HCT116 (cell line): ENCODE measurements at regions not wholly inside any gene's neighbourhood (a gene's known extent, or its start where the extent isn't known, plus 50 kb on each side); places are given as distances from the start of the nearest gene placed in this dataset.

Experiments
- ATAC-seq: fragments of 200-7000 bp; cut with Tn5 transposase; 2 replicates; pipeline ENCODE4 v1.9.1; 2020; ENCODE audit warnings: mild to moderate bottlenecking, moderate library complexity
- BruUV-seq: library from RNA; stranded (reverse); fragments of 400-500 nt; replicated peaks from 2 replicates; lab custom pipeline; 2021; lab: Mats Ljungman, UMichigan
- CTCF ChIA-PET: fragments of 300-600 bp; sonication (Branson Sonifier 250); formaldehyde crosslinking; loops from one replicate; lab custom pipeline; 2021; ENCODE audit warnings: antibody characterized with exemption; lab: Charles Lee
- POLR2A ChIA-PET: fragments of 300-600, 350-600 bp; sonication (Branson Sonifier 250); formaldehyde crosslinking; loops from one replicate; lab custom pipeline; 2021; ENCODE audit warnings: antibody characterized with exemption; lab: Charles Lee
- RAD21 ChIA-PET, 2 experiments: fragments of 300-600 bp; sonication (Branson Sonifier 250); formaldehyde crosslinking; loops; one replicate each; lab custom pipeline; 2023; ENCODE audit warnings: low total read pairs in 2 of 2; ENCODE audit not compliant: uncharacterized antibody in 2 of 2, unreplicated experiment in 2 of 2, low non-redundant PET in 1 of 2; lab: Charles Lee
- DNase-seq: peaks from one replicate; pipeline ENCODE4 v3.0.0-alpha.2; 2010; ENCODE audit warnings: low read depth, low spot score
- H2AFZ ChIP-seq: fragments of 200-600 bp; shearing (Covaris generic), sonication (generic); 2 replicates; pipeline ENCODE4 v1.6.1; 2017; ENCODE audit warnings: low read depth, mixed run types, mixed read lengths, antibody characterized with exemption, low read length; ENCODE audit not compliant: poor library complexity, severe bottlenecking
- H3K27ac ChIP-seq: 2 replicates; pipeline ENCODE4 v1.5.1; 2012; ENCODE audit warnings: low read depth, low read length
- H3K27me3 ChIP-seq: fragments of 200-600 bp; sonication (generic); 2 replicates; pipeline ENCODE4 v1.6.1; 2016; ENCODE audit warnings: mixed run types, low read length, mixed read lengths; ENCODE audit not compliant: insufficient read depth
- H3K36me3 ChIP-seq, 2 experiments: fragments of 200-500 bp in 1 of 2; fragments of 200-600 bp in 1 of 2; sonication (Bioruptor generic) in 1 of 2; sonication (generic) in 1 of 2; 2 replicates each; pipeline versions ENCODE4 v1.5.1 to v1.6.1; 2014 to 2016; ENCODE audit warnings: low read length in 2 of 2, inconsistent platforms in 1 of 2, mixed read lengths in 1 of 2, mixed run types in 1 of 2; ENCODE audit not compliant: insufficient read depth in 2 of 2, control insufficient read depth in 1 of 2
- H3K4me1 ChIP-seq, 2 experiments: fragments of 200-600 bp in 1 of 2; sonication (generic) in 1 of 2; 2 replicates each; pipeline versions ENCODE4 v1.5.1 to v1.6.1; 2012 to 2017; ENCODE audit warnings: low read length in 2 of 2, inconsistent platforms in 1 of 2, mild to moderate bottlenecking in 1 of 2, mixed read lengths in 1 of 2, mixed run types in 1 of 2, moderate library complexity in 1 of 2; ENCODE audit not compliant: insufficient read depth in 2 of 2, control insufficient read depth in 1 of 2
- H3K4me2 ChIP-seq: fragments of 200-600 bp; sonication (generic); 2 replicates; pipeline ENCODE4 v1.6.1; 2017; ENCODE audit warnings: mixed run types, low read length, mixed read lengths
- H3K4me3 ChIP-seq, 2 experiments: fragments of 200-600 bp in 1 of 2; sonication (generic) in 1 of 2; replicated peaks in 1 of 2; 2 replicates each; pipeline ENCODE4 v1.5.1; 2011 to 2016; ENCODE audit warnings: low read length in 2 of 2, control low read depth in 1 of 2, low read depth in 1 of 2, mild to moderate bottlenecking in 1 of 2, mixed read lengths in 1 of 2, mixed run types in 1 of 2
- H3K79me2 ChIP-seq: fragments of 200-600 bp; sonication (generic); 2 replicates; pipeline ENCODE4 v1.6.1; 2017; ENCODE audit warnings: mild to moderate bottlenecking, mixed run types, low read length, moderate library complexity, mixed read lengths; ENCODE audit not compliant: insufficient read depth
- H3K9ac ChIP-seq: fragments of 200-600 bp; sonication (generic); 2 replicates; pipeline ENCODE4 v1.6.1; 2016; ENCODE audit warnings: low read length, mixed read lengths
- H3K9me2 ChIP-seq: fragments of 200-600 bp; sonication (generic), shearing (Covaris generic); 2 replicates; pipeline ENCODE4 v1.6.1; 2017; ENCODE audit warnings: mixed run types, mild to moderate bottlenecking, moderate library complexity; ENCODE audit not compliant: insufficient read depth
- H3K9me3 ChIP-seq, 2 experiments: fragments of 200-500 bp in 1 of 2; fragments of 200-600 bp in 1 of 2; sonication (Bioruptor generic) in 1 of 2; sonication (generic) in 1 of 2; 2 replicates each; pipeline ENCODE4 v1.6.1; 2014 to 2017; ENCODE audit warnings: low read length in 2 of 2, mixed read lengths in 2 of 2, inconsistent platforms in 1 of 2, low read depth in 1 of 2, mild to moderate bottlenecking in 1 of 2, mixed run types in 1 of 2, moderate library complexity in 1 of 2; ENCODE audit not compliant: control insufficient read depth in 1 of 2, insufficient read depth in 1 of 2
- H4K20me1 ChIP-seq: fragments of 200-600 bp; sonication (generic), shearing (Covaris generic); 2 replicates; pipeline ENCODE4 v1.6.1; 2017; ENCODE audit warnings: mixed run types, mild to moderate bottlenecking, moderate library complexity; ENCODE audit not compliant: insufficient read depth
- CBX3 ChIP-seq: IDR thresholded peaks from 2 replicates; pipeline ENCODE4 v1.6.1; 2012; ENCODE audit warnings: low read depth
- CEBPB ChIP-seq: IDR thresholded peaks from 2 replicates; pipeline ENCODE4 v1.6.1; 2012; ENCODE audit warnings: low read depth
- EGR1 ChIP-seq: IDR thresholded peaks from 2 replicates; pipeline ENCODE4 v1.6.1; 2012; ENCODE audit warnings: low read depth
- ELF1 ChIP-seq: IDR thresholded peaks from 2 replicates; pipeline ENCODE4 v1.6.1; 2012; ENCODE audit warnings: low read depth, borderline replicate concordance
- EZH2 ChIP-seq: fragments of 200-600 bp; sonication (generic); IDR thresholded peaks from 2 replicates; pipeline ENCODE4 v1.6.1; 2017; ENCODE audit warnings: antibody characterized with exemption, mixed run types
- EZH2phosphoT487 ChIP-seq: fragments of 200-600 bp; IDR thresholded peaks from 2 replicates; pipeline ENCODE4 v1.6.1; 2018; ENCODE audit warnings: antibody characterized with exemption, borderline replicate concordance
- FOSL1 ChIP-seq: IDR thresholded peaks from 2 replicates; pipeline ENCODE4 v1.6.1; 2012; ENCODE audit warnings: low read depth
- JUND ChIP-seq: IDR thresholded peaks from 2 replicates; pipeline ENCODE4 v1.6.1; 2012
- MAX ChIP-seq: IDR thresholded peaks from 2 replicates; pipeline ENCODE4 v1.6.1; 2012
- POLR2A ChIP-seq: IDR thresholded peaks from 2 replicates; pipeline ENCODE4 v1.7.0; 2011; ENCODE audit warnings: borderline replicate concordance; ENCODE audit not compliant: insufficient read depth, insufficient read length; ENCODE audit errors: extremely low read depth
- SP1 ChIP-seq: IDR thresholded peaks from 2 replicates; pipeline ENCODE4 v1.6.1; 2012; ENCODE audit warnings: low read depth
- TCF7L2 ChIP-seq: IDR thresholded peaks from 2 replicates; pipeline ENCODE4 v1.7.0; 2011; ENCODE audit warnings: borderline replicate concordance, inconsistent platforms; ENCODE audit not compliant: insufficient read depth, insufficient read length; ENCODE audit errors: extremely low read depth
- ZFX ChIP-seq: fragments of 450-650 bp; IDR thresholded peaks from 2 replicates; pipeline ENCODE4 v1.6.1; 2017
- intact Hi-C: fragments of 100-400 bp; cut with micrococcal nuclease; formaldehyde crosslinking; loops from 2 replicates; pipeline ENCODE4 v1.10.0; 2022
- TF ChIP-seq, protein P1 (sequence below): IDR thresholded peaks from 2 replicates; pipeline ENCODE4 v1.6.1; 2011; ENCODE audit warnings: mild to moderate bottlenecking, low read length, moderate library complexity; ENCODE audit not compliant: insufficient replicate concordance; ENCODE audit errors: extremely low read depth

- no peaks in the 10 kb centered on the region for H3K9me3 ChIP-seq
- intact Hi-C loops: no loop called here
- ATAC-seq: no peak
Observed at GRCh38 chr1:221521686-221522085, 220.2 kb downstream of the DUSP10 start.

GRCh38 chr1:221522529-221522940 lies 219.4 kb downstream of the DUSP10 start:
- no TSS peak for BruUV-seq
- no peak for ATAC-seq
- Histone ChIP-seq H3K4me2 (no peak overlapping the region), H3K9me3 (no peaks in the 10 kb centered on the region), H3K27ac (no peak overlapping the region), H3K9ac (no peak overlapping the region), H3K36me3 (no peaks in the 10 kb centered on the region), H3K9me2 (no peaks in the 10 kb centered on the region), H3K4me3 (no peak overlapping the region), H2AFZ (no peak overlapping the region)
- CTCF ChIA-PET: no interaction called here
- RAD21 ChIA-PET: no interaction called here
- TF ChIP-seq EGR1 (no peak), POLR2A (no peak), EZH2phosphoT487 (no peak), EZH2 (no peak), FOSL1 (no peak), CBX3 (no peak), JUND (no peak), TCF7L2 (no peak), CEBPB (no peak), MAX (no peak), ZFX (no peak), ELF1 (no peak)
- TF ChIP-seq, all 23 proteins: peak for 0
- no peaks in the 10 kb centered on the region for H3K79me2 ChIP-seq
- H3K4me1 ChIP-seq: no peaks in the 10 kb centered on the region
- no peaks in the 10 kb centered on the region for H4K20me1 ChIP-seq
- no peaks in the 10 kb centered on the region for H3K27me3 ChIP-seq
- intact Hi-C loops: no loop called here
- POLR2A ChIA-PET: no interaction called here
- no peak for DNase-seq

More at GRCh38 chr1:221521686-221522085, 220.2 kb downstream of the DUSP10 start:
- RAD21 ChIA-PET: no interaction called here
- POLR2A ChIA-PET: no interaction called here
- H3K9me2 ChIP-seq: no peaks in the 10 kb centered on the region
- no peak overlapping the region for H3K9ac ChIP-seq
- H3K4me2 ChIP-seq: no peak overlapping the region
- CTCF ChIA-PET: no interaction called here
- BruUV-seq: no TSS peak
- no peak for DNase-seq
- no peak overlapping the region for H3K4me3 ChIP-seq
- no peaks in the 10 kb centered on the region for H3K27me3 ChIP-seq
- TF ChIP-seq, protein P1, sequence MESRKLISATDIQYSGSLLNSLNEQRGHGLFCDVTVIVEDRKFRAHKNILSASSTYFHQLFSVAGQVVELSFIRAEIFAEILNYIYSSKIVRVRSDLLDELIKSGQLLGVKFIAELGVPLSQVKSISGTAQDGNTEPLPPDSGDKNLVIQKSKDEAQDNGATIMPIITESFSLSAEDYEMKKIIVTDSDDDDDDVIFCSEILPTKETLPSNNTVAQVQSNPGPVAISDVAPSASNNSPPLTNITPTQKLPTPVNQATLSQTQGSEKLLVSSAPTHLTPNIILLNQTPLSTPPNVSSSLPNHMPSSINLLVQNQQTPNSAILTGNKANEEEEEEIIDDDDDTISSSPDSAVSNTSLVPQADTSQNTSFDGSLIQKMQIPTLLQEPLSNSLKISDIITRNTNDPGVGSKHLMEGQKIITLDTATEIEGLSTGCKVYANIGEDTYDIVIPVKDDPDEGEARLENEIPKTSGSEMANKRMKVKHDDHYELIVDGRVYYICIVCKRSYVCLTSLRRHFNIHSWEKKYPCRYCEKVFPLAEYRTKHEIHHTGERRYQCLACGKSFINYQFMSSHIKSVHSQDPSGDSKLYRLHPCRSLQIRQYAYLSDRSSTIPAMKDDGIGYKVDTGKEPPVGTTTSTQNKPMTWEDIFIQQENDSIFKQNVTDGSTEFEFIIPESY: no peak
- TF ChIP-seq EGR1 (no peak), SP1 (no peak)
- no peaks in the 10 kb centered on the region for H4K20me1 ChIP-seq
- H3K36me3 ChIP-seq: no peaks in the 10 kb centered on the region
- no peak overlapping the region for H3K27ac ChIP-seq
- no peaks in the 10 kb centered on the region for H3K4me1 ChIP-seq
- no peaks in the 10 kb centered on the region for H3K79me2 ChIP-seq
- no peak overlapping the region for H2AFZ ChIP-seq
